ENCODE measurements at regions not wholly inside any gene's neighbourhood (a gene's known extent, or its start where the extent isn't known, plus 50 kb on each side); places are given as distances from the start of the nearest gene placed in this dataset.

DNA sequence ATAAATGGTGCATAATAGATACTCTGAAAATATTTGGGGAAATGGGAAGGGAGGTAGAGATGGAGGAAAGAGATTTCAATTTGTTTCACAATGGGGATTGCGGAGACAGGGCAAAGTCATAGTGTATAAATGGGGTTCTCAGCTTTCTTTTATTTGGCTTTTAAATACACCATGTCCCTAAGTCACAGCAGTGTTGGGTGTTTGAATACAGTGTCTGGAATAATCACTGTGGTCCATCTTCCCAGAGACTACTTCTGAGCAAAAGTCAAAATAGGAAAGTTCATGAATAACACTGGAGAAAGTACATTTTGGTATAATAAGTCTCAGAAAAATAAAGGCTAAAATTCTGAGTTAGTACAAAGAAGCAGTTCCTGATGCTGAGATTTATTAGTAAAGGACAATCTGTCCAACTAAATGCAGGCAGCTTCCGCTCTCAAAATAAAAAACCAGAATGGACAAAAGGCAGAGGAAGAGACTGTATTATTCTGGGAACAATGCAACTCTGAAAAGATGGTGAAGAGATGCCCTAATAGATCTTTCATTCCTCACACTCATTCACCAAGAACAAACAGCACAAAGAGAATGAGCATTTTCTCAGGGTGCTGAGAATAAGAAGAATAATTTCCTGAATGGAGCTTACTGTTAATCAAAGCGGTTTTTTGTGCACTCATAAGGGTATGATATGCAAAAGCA is 295.4 kb upstream of the PIK3C3 start:
- TF ChIP-seq CTCF (IDR thresholded peaks at IDR 0.05) (no peak), POLR2AphosphoS5 (IDR thresholded peaks at IDR 0.05) (no peak)

All from sigmoid colon (tissue), 4 donors.